SK-N-SH (cell line): ENCODE measurements at regions not wholly inside any gene's neighbourhood (a gene's known extent, or its start where the extent isn't known, plus 50 kb on each side); places are given as distances from the start of the nearest gene placed in this dataset.

Experiments used
- CTCF ChIA-PET: fragments of 300-600, 350-600 bp; formaldehyde crosslinking; extraction: SDS; loops from one replicate; lab custom pipeline; 2021; lab: Yijun Ruan, JAX
- POLR2A ChIA-PET: fragments of 350-600 bp; sonication (Branson Sonifier 250); formaldehyde crosslinking; extraction: SDS; loops from one replicate; lab custom pipeline; 2020; ENCODE audit warnings: antibody characterized with exemption, inconsistent platforms; lab: Yijun Ruan, JAX
- DNase-seq: peaks from one replicate; pipeline ENCODE4 v3.0.0; 2012
- H2AFZ ChIP-seq: fragments of 200-600 bp; sonication (generic); 2 replicates; pipeline ENCODE4 v1.8.1; 2016; ENCODE audit warnings: antibody characterized with exemption, mild to moderate bottlenecking, low read depth
- H3F3A ChIP-seq: fragments of 200-600 bp; sonication (generic); replicated peaks from 2 replicates; pipeline ENCODE3; 2016; ENCODE audit warnings: antibody characterized with exemption, mild to moderate bottlenecking; ENCODE audit not compliant: insufficient read depth
- H3K27ac ChIP-seq, 2 experiments: fragments of 200-500 bp in 1 of 2; fragments of 200-600 bp in 1 of 2; sonication (Bioruptor generic) in 1 of 2; sonication (generic), shearing (Covaris generic) in 1 of 2; 2 replicates each; pipeline versions ENCODE4 v1.5.1 to v1.6.1; 2014 to 2016; ENCODE audit warnings: low read depth in 2 of 2, inconsistent platforms in 1 of 2, low read length in 1 of 2, mild to moderate bottlenecking in 1 of 2, mixed read lengths in 1 of 2
- H3K27me3 ChIP-seq: fragments of 200-600 bp; sonication (generic), shearing (Covaris generic); 2 replicates; pipeline ENCODE4 v1.6.1; 2016; ENCODE audit warnings: mixed run types; ENCODE audit not compliant: insufficient read depth
- H3K36me3 ChIP-seq, 2 experiments: fragments of 200-500 bp in 1 of 2; fragments of 200-600 bp in 1 of 2; sonication (Bioruptor generic) in 1 of 2; sonication (generic) in 1 of 2; replicated peaks in 1 of 2; 2 replicates each; pipeline versions ENCODE3 to v1.5.1; 2014 to 2016; ENCODE audit warnings: low read length in 1 of 2, mild to moderate bottlenecking in 1 of 2; ENCODE audit not compliant: insufficient read depth in 2 of 2, control insufficient read depth in 1 of 2
- H3K4me1 ChIP-seq, 2 experiments: fragments of 200-500 bp in 1 of 2; fragments of 200-600 bp in 1 of 2; sonication (Bioruptor generic) in 1 of 2; sonication (generic), shearing (Covaris generic) in 1 of 2; 2 replicates each; pipeline versions ENCODE4 v1.5.1 to v1.6.1; 2014 to 2016; ENCODE audit warnings: low read depth in 1 of 2, low read length in 1 of 2, mixed run types in 1 of 2; ENCODE audit not compliant: insufficient read depth in 2 of 2, control insufficient read depth in 1 of 2
- H3K4me2 ChIP-seq: fragments of 200-600 bp; sonication (generic), shearing (Covaris generic); 2 replicates; pipeline ENCODE4 v1.6.1; 2017; ENCODE audit warnings: mixed run types
- H3K4me3 ChIP-seq, 2 experiments: fragments of 200-500 bp in 1 of 2; fragments of 200-600 bp in 1 of 2; sonication (Bioruptor generic) in 1 of 2; sonication (generic), shearing (Covaris generic) in 1 of 2; 2 replicates each; pipeline versions ENCODE4 v1.5.1 to v1.8.1; 2014 to 2016; ENCODE audit warnings: low read depth in 2 of 2, inconsistent platforms in 1 of 2, low read length in 1 of 2, mild to moderate bottlenecking in 1 of 2, mixed read lengths in 1 of 2, moderate library complexity in 1 of 2
- H3K79me2 ChIP-seq: fragments of 200-600 bp; sonication (generic); 2 replicates; pipeline ENCODE4 v1.8.1; 2017; ENCODE audit warnings: mild to moderate bottlenecking; ENCODE audit not compliant: insufficient read depth
- H3K9ac ChIP-seq: fragments of 200-600 bp; sonication (generic); 2 replicates; pipeline ENCODE4 v1.6.1; 2017; ENCODE audit warnings: mixed run types
- H3K9me2 ChIP-seq: fragments of 200-600 bp; sonication (generic); 2 replicates; pipeline ENCODE4 v1.6.1; 2017; ENCODE audit warnings: mixed run types
- H3K9me3 ChIP-seq: fragments of 200-600 bp; sonication (generic); 2 replicates; pipeline ENCODE4 v1.6.1; 2017; ENCODE audit warnings: mixed run types, mild to moderate bottlenecking, moderate library complexity
- H4K20me1 ChIP-seq: fragments of 200-600 bp; sonication (generic); 2 replicates; pipeline ENCODE4 v1.6.1; 2017; ENCODE audit warnings: mild to moderate bottlenecking, mixed run types; ENCODE audit not compliant: insufficient read depth
- CHD2 ChIP-seq: fragments of 150-350 bp; IDR thresholded peaks from 2 replicates; pipeline ENCODE4 v1.6.1; 2018; ENCODE audit warnings: low read length; ENCODE audit not compliant: partially characterized antibody
- CTCF ChIP-seq: fragments of 200-600 bp; sonication (generic); IDR thresholded peaks from 2 replicates; pipeline ENCODE4 v1.6.1; 2017; ENCODE audit warnings: antibody characterized with exemption, mild to moderate bottlenecking, moderate library complexity
- FOSL2 ChIP-seq: IDR thresholded peaks from 2 replicates; pipeline ENCODE4 v1.4.0; 2012; ENCODE audit warnings: low read depth, mild to moderate bottlenecking, moderate library complexity, borderline replicate concordance
- FOXJ3 ChIP-seq: sonication (generic); formaldehyde crosslinking; IDR thresholded peaks from 2 replicates; pipeline ENCODE4 v1.5.1; 2020; ENCODE audit warnings: mild to moderate bottlenecking, missing genetic modification reagents
- FOXM1 ChIP-seq: IDR thresholded peaks from 2 replicates; pipeline ENCODE4 v1.4.0; 2012; ENCODE audit warnings: low read depth, mild to moderate bottlenecking
- GATA2 ChIP-seq: sonication (generic); formaldehyde crosslinking; IDR thresholded peaks from 2 replicates; pipeline ENCODE4 v1.5.0; 2020; ENCODE audit warnings: mild to moderate bottlenecking, missing genetic modification reagents
- JUND ChIP-seq: IDR thresholded peaks from 2 replicates; pipeline ENCODE4 v1.4.0; 2012
- MEF2A ChIP-seq: IDR thresholded peaks from 2 replicates; pipeline ENCODE4 v1.4.0; 2012; ENCODE audit warnings: low read depth, borderline replicate concordance
- PBX3 ChIP-seq: IDR thresholded peaks from 2 replicates; pipeline ENCODE4; 2012
- POLR2AphosphoS5 ChIP-seq: IDR thresholded peaks from 2 replicates; pipeline ENCODE4 v1.6.1; 2012; ENCODE audit warnings: low read depth, low read length
- RCOR1 ChIP-seq: fragments of 150-350 bp; IDR thresholded peaks from 2 replicates; pipeline ENCODE4 v1.6.1; 2017; ENCODE audit warnings: antibody characterized with exemption, low read length
- REST ChIP-seq: IDR thresholded peaks from 2 replicates; pipeline ENCODE4 v1.6.1; 2012; ENCODE audit warnings: mild to moderate bottlenecking, low read depth, low read length, moderate library complexity
- SIN3A ChIP-seq: IDR thresholded peaks from 2 replicates; pipeline ENCODE4 v1.6.1; 2012; ENCODE audit warnings: low read depth, mild to moderate bottlenecking, low read length, moderate library complexity, borderline replicate concordance
- WGBS: methylation state at CpG from one replicate; pipeline ENCODE4 v1.1.6; 2017; ENCODE audit warnings: low lambda C conversion rate; 5-methylcytosine and 5-hydroxymethylcytosine counted together

- Histone ChIP-seq H4K20me1 (no peaks in the 10 kb centered on the region), H3K9me2 (no peaks in the 10 kb centered on the region), H3K79me2 (no peaks in the 10 kb centered on the region), H3K9ac (no peak overlapping the region), H3K27ac (no peak overlapping the region), H3K9me3 (no peaks in the 10 kb centered on the region), H3F3A (no peaks in the 10 kb centered on the region), H3K27me3 (no peaks in the 10 kb centered on the region), H3K4me1 (peaks cover 0 to 3% of the 10 kb centered on the region in 2 experiments; a peak in 1 of 4 replicates), H2AFZ (no peak overlapping the region), H3K4me2 (no peak overlapping the region), H3K36me3 (no peaks in the 10 kb centered on the region), H3K4me3 (no peak overlapping the region)
- no peak for TF ChIP-seq JUND
- no peak for TF ChIP-seq REST
- no peak for TF ChIP-seq CHD2
- no peak for TF ChIP-seq FOSL2
- TF ChIP-seq FOXM1, result no peak
- no peak for TF ChIP-seq GATA2 (CRISPR knock-in tag)
- TF ChIP-seq SIN3A, result no peak
- TF ChIP-seq POLR2AphosphoS5, result no peak
- TF ChIP-seq FOXJ3, result no peak
- TF ChIP-seq MEF2A, result no peak
- no peak for TF ChIP-seq RCOR1
- TF ChIP-seq CTCF, result no peak
- POLR2A ChIA-PET, result no interaction called here
- WGBS, result 2% methylated on average over 2 of the region's 2 CpGs
- DNase-seq, result no peak
- CTCF ChIA-PET, result no interaction called here
Observed at GRCh38 chr15:97096303-97096835, 765.9 kb downstream of the NR2F2 start.

GRCh38 chr15:97099040-97099439, 768.5 kb downstream of the NR2F2 start:
- H3K4me2 ChIP-seq, result no peak overlapping the region
- no peaks in the 10 kb centered on the region; a peak in 1 of 4 replicates for H3K4me1 ChIP-seq
- no peaks in the 10 kb centered on the region for H3K36me3 ChIP-seq
- ChIA-PET CTCF (no interaction called here), POLR2A (no interaction called here)
- H3K9me2 ChIP-seq, result no peaks in the 10 kb centered on the region
- H3K79me2 ChIP-seq, result no peaks in the 10 kb centered on the region
- H2AFZ ChIP-seq, result no peak overlapping the region
- no peak overlapping the region for H3K4me3 ChIP-seq
- H3K9me3 ChIP-seq, result no peaks in the 10 kb centered on the region
- no peaks in the 10 kb centered on the region for H4K20me1 ChIP-seq
- H3K27me3 ChIP-seq, result no peaks in the 10 kb centered on the region
- H3K9ac ChIP-seq, result no peak overlapping the region
- TF ChIP-seq PBX3, result no peak
- WGBS, result 0% methylated on average over 1 of the region's 1 CpG
- H3K27ac ChIP-seq, result no peak overlapping the region
- no peaks in the 10 kb centered on the region for H3F3A ChIP-seq
- no peak for DNase-seq
